GM12878 (cell line): ENCODE measurements at regions not wholly inside any gene's neighbourhood (a gene's known extent, or its start where the extent isn't known, plus 50 kb on each side); places are given as distances from the start of the nearest gene placed in this dataset.

ENCODE experiments used
- ATAC-seq: fragments of 200-7000 bp; cut with Tn5 transposase; 3 replicates; pipeline ENCODE4 v1.9.1; 2020; ENCODE audit warnings: mild to moderate bottlenecking, moderate library complexity
- BruUV-seq: library from RNA; stranded (reverse); fragments of 400-500 nt; replicated peaks from 2 replicates; lab custom pipeline; 2021; lab: Mats Ljungman, UMichigan
- CTCF ChIA-PET: fragments of 300-600 bp; sonication (Branson Sonifier 250); formaldehyde crosslinking; extraction: SDS; loops from one replicate; lab custom pipeline; 2021; ENCODE audit warnings: inconsistent platforms; lab: Yijun Ruan, JAX
- POLR2A ChIA-PET: fragments of 350-600 bp; formaldehyde crosslinking; extraction: SDS; loops from one replicate; lab custom pipeline; 2021; ENCODE audit warnings: inconsistent platforms; lab: Charles Lee
- RAD21 ChIA-PET: fragments of 300-600 bp; sonication (Branson Sonifier 250); formaldehyde crosslinking; loops from one replicate; lab custom pipeline; 2023; ENCODE audit warnings: antibody characterized with exemption; ENCODE audit not compliant: unreplicated experiment; lab: Charles Lee
- SMC1A ChIA-PET: fragments of 300-600 bp; sonication (Branson Sonifier 250); formaldehyde crosslinking; loops from one replicate; lab custom pipeline; 2023; ENCODE audit not compliant: unreplicated experiment, uncharacterized antibody; lab: Charles Lee
- DNase-seq: peaks from one replicate; pipeline ENCODE4 v3.0.0-alpha.2; 2011; ENCODE audit warnings: low read depth, low spot score
- FAIRE-seq: peaks from 3 replicates; lab custom pipeline; 2011; peaks lifted over from hg19 to GRCh38; lab: Jason Lieb, UNC
- H2AFZ ChIP-seq: 2 replicates; pipeline ENCODE4 v1.6.0; 2011; ENCODE audit warnings: low read depth, low read length, control low read depth; ENCODE audit not compliant: control insufficient read depth
- H3K27ac ChIP-seq: 2 replicates; pipeline ENCODE4 v1.5.1; 2011; ENCODE audit warnings: control low read depth; ENCODE audit not compliant: control insufficient read depth, insufficient read depth
- H3K27me3 ChIP-seq, 2 experiments: replicated peaks in 1 of 2; 2 replicates each; pipeline versions ENCODE4 v1.6.0 to v1.6.1; 2011; ENCODE audit warnings: low read length in 1 of 2; ENCODE audit not compliant: control insufficient read depth in 2 of 2, insufficient read depth in 2 of 2
- H3K36me3 ChIP-seq, 2 experiments: 2 replicates each; pipeline ENCODE4 v1.5.1; 2011; ENCODE audit warnings: low read length in 1 of 2; ENCODE audit not compliant: control insufficient read depth in 2 of 2, insufficient read depth in 2 of 2
- H3K4me1 ChIP-seq: 2 replicates; pipeline ENCODE4 v1.6.1; 2011; ENCODE audit warnings: mild to moderate bottlenecking, low read length, moderate library complexity, mixed read lengths; ENCODE audit not compliant: control insufficient read depth, insufficient read depth
- H3K4me2 ChIP-seq: 2 replicates; pipeline ENCODE4 v1.6.0; 2011; ENCODE audit warnings: control low read depth; ENCODE audit not compliant: control insufficient read depth, insufficient read depth
- H3K4me3 ChIP-seq: fragments of 200-600 bp; sonication (generic); 2 replicates; pipeline ENCODE4 v1.5.1; 2016
- H3K79me2 ChIP-seq: 2 replicates; pipeline ENCODE4 v1.6.0; 2011; ENCODE audit warnings: low read length; ENCODE audit not compliant: control insufficient read depth, insufficient read depth
- H3K9ac ChIP-seq: 2 replicates; pipeline ENCODE4 v1.8.0; 2011; ENCODE audit warnings: low read length, control low read depth, mixed read lengths; ENCODE audit not compliant: control insufficient read depth, insufficient read depth
- H3K9me3 ChIP-seq: replicated peaks from 3 replicates; pipeline ENCODE4 v1.5.1; 2011; ENCODE audit warnings: mild to moderate bottlenecking, low read length; ENCODE audit not compliant: control insufficient read depth, insufficient read depth
- H4K20me1 ChIP-seq: 2 replicates; pipeline ENCODE4 v1.6.0; 2011; ENCODE audit not compliant: control insufficient read depth, insufficient read depth
- FOXK2 ChIP-seq: fragments of 450-650 bp; IDR thresholded peaks from 2 replicates; pipeline ENCODE4 v1.6.1; 2017; ENCODE audit warnings: mild to moderate bottlenecking, moderate library complexity
- TARDBP ChIP-seq: IDR thresholded peaks from 2 replicates; pipeline ENCODE4 v1.6.1; 2016; ENCODE audit warnings: borderline replicate concordance
- WGBS: methylation state at CpG from one replicate; pipeline ENCODE4 v1.1.6; 2016; ENCODE audit warnings: low lambda C conversion rate; ENCODE audit not compliant: insufficient replicate concordance, insufficient coverage; ENCODE audit errors: missing lambda C conversion rate; 5-methylcytosine and 5-hydroxymethylcytosine counted together
- in situ Hi-C: fragments of 300-500 bp; cut with MboI; formaldehyde crosslinking; loops from 9 replicates; pipeline ENCODE4 v1.14.3; 2018; ENCODE audit warnings: mixed read lengths
- intact Hi-C: fragments of 100-400 bp; cut with micrococcal nuclease; formaldehyde crosslinking; loops from one replicate; pipeline ENCODE4 v1.14.2; 2022; ENCODE audit not compliant: unreplicated experiment
- TF ChIP-seq, protein P1 (sequence below): fragments of 450-650 bp; IDR thresholded peaks from 2 replicates; pipeline ENCODE4 v1.6.1; 2016; ENCODE audit warnings: mild to moderate bottlenecking, moderate library complexity, borderline replicate concordance

DNA sequence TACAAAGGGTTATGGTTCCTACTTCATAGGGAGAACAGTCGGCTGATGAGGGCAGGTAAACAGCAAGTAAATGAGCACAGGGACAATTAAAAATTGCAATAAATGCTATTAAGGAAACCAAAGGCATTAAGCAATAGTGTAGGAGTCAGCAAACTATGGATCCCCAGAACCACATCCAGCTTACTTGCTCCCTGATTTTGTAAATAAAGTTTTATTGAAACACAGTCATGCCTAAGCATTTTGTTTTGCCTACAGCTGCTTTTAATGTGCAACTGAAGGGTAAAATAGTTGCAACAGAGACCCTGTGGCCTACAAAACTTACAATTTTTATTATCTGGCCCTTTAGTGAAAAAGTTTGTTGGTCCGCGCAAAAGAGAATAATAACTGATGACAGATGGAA, 351.2 kb upstream of the NR2F2 start:
- POLR2A ChIA-PET, result no interaction called here
- SMC1A ChIA-PET, result no interaction called here
- Histone ChIP-seq H3K79me2 (no peaks in the 10 kb centered on the region), H3K9ac (no peak overlapping the region), H3K27me3 (no peaks in the 10 kb centered on the region), H3K4me3 (no peak overlapping the region), H3K36me3 (no peaks in the 10 kb centered on the region), H2AFZ (no peak overlapping the region), H3K27ac (no peak overlapping the region), H3K9me3 (peaks cover 4% of the 10 kb centered on the region; the same call in 2 of the 3 replicates), H3K4me2 (no peak overlapping the region)
- DNase-seq (no peak), FAIRE-seq (no peak), ATAC-seq (no peak)
- WGBS, result 89% methylated on average over 3 of the region's 3 CpGs
- RAD21 ChIA-PET, result no interaction called here
- TF ChIP-seq, protein P1, sequence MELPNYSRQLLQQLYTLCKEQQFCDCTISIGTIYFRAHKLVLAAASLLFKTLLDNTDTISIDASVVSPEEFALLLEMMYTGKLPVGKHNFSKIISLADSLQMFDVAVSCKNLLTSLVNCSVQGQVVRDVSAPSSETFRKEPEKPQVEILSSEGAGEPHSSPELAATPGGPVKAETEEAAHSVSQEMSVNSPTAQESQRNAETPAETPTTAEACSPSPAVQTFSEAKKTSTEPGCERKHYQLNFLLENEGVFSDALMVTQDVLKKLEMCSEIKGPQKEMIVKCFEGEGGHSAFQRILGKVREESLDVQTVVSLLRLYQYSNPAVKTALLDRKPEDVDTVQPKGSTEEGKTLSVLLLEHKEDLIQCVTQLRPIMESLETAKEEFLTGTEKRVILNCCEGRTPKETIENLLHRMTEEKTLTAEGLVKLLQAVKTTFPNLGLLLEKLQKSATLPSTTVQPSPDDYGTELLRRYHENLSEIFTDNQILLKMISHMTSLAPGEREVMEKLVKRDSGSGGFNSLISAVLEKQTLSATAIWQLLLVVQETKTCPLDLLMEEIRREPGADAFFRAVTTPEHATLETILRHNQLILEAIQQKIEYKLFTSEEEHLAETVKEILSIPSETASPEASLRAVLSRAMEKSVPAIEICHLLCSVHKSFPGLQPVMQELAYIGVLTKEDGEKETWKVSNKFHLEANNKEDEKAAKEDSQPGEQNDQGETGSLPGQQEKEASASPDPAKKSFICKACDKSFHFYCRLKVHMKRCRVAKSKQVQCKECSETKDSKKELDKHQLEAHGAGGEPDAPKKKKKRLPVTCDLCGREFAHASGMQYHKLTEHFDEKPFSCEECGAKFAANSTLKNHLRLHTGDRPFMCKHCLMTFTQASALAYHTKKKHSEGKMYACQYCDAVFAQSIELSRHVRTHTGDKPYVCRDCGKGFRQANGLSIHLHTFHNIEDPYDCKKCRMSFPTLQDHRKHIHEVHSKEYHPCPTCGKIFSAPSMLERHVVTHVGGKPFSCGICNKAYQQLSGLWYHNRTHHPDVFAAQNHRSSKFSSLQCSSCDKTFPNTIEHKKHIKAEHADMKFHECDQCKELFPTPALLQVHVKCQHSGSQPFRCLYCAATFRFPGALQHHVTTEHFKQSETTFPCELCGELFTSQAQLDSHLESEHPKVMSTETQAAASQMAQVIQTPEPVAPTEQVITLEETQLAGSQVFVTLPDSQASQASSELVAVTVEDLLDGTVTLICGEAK, result peak; percentile 69; the same call in 1 of the 2 replicates
- TF ChIP-seq FOXK2, result no peak
- no peak for TF ChIP-seq TARDBP
- TF ChIP-seq, all 136 proteins: peak for 1
- H4K20me1 ChIP-seq, result no peaks in the 10 kb centered on the region
- peaks cover 15% of the 10 kb centered on the region for H3K4me1 ChIP-seq
- in situ Hi-C loops (no loop called here), intact Hi-C loops (no loop called here)
- no TSS peak for BruUV-seq
- CTCF ChIA-PET, result no interaction called here
